Retina (tissue), 1 donor: ENCODE measurements at regions not wholly inside any gene's neighbourhood (a gene's known extent, or its start where the extent isn't known, plus 50 kb on each side); places are given as distances from the start of the nearest gene placed in this dataset.

Experiments
- DNase-seq: peaks from one replicate; pipeline ENCODE4 v3.0.0-alpha.2; 2016

- DNase-seq, result no peak
Observed at GRCh38 chr12:27382924-27383323, 50.3 kb downstream of the BMAL2 start.

DNA sequence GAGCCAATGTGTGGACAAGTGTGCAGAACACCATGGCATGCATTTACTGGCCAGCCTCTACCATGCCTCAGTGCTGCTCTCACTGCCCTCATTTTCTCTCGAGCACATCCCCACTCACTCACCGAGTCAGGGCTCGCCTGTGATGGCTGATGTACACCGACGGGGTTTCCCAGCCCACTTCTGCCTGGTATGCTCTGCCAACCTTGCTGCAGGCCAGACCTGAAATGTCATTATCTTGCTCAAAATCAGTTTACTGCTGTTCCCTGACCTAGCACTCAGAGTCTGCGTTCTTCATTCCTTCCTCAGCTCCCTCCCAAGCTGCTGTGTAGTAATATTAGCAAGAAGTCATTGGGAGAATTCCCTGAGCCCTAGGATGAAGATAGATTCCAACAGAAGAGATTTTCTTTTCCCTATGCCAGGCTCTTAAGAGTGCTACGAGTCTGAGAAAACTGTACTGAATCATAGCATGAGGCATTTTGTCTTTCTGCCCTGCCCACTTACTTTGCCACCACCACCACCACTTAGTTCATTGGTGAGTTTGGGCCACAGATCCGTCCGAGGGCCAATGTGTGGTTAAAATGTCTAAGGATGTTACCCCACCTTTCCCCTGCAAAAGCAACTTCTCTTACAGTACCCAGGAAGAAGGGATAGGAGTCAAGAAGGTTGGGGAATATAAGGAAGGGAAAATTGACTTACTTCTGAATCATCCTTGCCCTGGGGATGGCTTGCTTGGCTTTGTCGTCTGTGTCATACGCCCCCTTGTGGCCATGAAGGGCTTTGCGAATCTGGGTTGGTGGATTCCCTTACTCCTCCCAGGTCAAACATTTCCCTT lies 51.0 kb downstream of the BMAL2 start:
- peak; percentile 60 for DNase-seq

DNA sequence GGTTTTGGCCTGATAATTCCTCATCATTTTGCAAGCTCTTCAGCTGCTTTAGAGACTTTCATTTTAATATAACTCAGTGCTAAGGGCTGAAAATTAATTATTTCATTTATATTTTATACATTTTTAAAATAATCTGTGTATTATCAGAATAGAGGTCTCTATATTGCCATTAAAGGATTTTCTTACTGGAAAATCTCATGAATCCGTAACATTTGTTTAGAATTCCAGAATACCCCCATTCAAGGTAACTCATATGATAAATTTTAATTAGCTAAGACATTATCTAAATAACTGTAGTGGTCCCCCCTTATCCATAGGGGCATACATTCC lies 51.6 kb downstream of the BMAL2 start:
- DNase-seq, result no peak

GRCh38 chr12:27385766-27386564 lies 53.3 kb downstream of the BMAL2 start:
- DNase-seq, result no peak

GRCh38 chr12:27387473-27387872 lies 54.8 kb downstream of the BMAL2 start:
- no peak for DNase-seq

- DNase-seq, result no peak
Observed at GRCh38 chr12:27388650-27389049, 56.0 kb downstream of the BMAL2 start.

DNA sequence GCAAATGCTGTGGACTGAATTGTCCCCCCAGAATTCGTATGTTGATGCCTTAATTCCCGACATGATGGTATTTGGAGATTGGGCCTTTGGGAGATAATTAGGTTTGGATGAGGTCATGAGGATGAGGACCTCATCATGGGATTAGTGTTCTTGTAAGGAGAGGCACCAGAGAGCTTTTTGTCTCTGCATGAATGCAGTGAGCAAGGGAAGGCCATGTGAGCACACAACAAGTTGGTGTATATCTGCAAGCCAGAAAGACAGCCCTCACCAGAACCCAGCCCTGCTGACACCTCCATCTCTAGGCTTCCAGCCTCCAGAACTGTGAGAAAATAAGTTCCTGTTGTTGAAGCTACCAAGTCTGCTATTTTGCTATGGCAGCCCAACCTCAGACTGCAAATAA lies 51.9 kb upstream of the SMCO2 start:
- DNase-seq, result no peak

- DNase-seq, result no peak
Observed at GRCh38 chr12:27396216-27396815, 50.2 kb upstream of the SMCO2 start.
